ENCODE measurements at regions not wholly inside any gene's neighbourhood (a gene's known extent, or its start where the extent isn't known, plus 50 kb on each side); places are given as distances from the start of the nearest gene placed in this dataset.

DNA sequence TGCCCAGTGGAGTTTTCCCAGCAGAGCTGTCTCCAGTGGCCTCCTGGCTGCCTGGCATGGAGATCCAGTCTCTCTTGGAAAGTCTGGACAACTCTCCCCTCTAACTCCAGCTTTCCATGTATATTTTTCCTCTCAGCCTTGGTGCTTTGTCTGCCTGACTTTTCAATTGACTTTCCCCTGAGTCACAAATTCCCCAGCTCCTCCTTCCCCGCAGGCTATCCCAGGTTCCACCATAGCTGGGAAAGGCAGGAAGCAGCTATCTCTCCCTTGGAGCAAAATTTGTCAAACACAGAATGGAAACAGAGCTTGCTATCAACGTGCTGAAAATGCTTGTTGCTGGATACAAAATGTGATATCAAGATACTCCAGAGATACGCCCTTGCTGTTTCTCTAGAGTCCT is 384.8 kb downstream of the TMEM135 start (continued):
- TF ChIP-seq, protein P1, sequence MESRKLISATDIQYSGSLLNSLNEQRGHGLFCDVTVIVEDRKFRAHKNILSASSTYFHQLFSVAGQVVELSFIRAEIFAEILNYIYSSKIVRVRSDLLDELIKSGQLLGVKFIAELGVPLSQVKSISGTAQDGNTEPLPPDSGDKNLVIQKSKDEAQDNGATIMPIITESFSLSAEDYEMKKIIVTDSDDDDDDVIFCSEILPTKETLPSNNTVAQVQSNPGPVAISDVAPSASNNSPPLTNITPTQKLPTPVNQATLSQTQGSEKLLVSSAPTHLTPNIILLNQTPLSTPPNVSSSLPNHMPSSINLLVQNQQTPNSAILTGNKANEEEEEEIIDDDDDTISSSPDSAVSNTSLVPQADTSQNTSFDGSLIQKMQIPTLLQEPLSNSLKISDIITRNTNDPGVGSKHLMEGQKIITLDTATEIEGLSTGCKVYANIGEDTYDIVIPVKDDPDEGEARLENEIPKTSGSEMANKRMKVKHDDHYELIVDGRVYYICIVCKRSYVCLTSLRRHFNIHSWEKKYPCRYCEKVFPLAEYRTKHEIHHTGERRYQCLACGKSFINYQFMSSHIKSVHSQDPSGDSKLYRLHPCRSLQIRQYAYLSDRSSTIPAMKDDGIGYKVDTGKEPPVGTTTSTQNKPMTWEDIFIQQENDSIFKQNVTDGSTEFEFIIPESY (IDR thresholded peaks at IDR 0.05; ENCODE audit: extremely low read depth, insufficient replicate concordance, low read length), result no peak
- no peak for TF ChIP-seq JUND (IDR thresholded peaks at IDR 0.05)

DNA sequence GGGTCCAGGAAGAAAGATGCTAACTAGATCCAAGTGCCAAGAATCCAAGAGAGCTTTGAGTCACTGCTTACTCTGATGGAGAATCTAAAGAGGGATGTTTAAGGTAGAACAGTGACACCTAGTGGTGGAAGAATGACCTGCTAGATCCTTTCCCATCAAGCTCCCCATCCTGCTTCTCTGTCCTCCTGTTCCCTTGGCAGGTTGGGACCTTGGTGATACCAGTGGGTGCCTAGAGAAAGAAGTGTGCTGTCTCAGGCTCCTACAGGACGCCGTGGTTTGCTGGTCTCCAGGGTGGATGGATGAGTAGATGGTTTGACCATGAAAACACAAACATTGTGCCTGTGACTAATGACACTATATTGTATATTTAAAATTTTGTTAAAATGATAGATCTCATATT is 383.7 kb downstream of the TMEM135 start:
- no peaks in the 10 kb centered on the region for H3K36me3 ChIP-seq (ENCODE audit: control insufficient read depth in 1 of 2, insufficient read depth in 2 of 2, low read length in 2 of 2)
- no peak overlapping the region for H3K27ac ChIP-seq (ENCODE audit: low read depth, low read length)
- no peaks in the 10 kb centered on the region for H4K20me1 ChIP-seq (ENCODE audit: insufficient read depth)
- no peaks in the 10 kb centered on the region for H3K79me2 ChIP-seq (ENCODE audit: insufficient read depth, low read length)
- POLR2A ChIA-PET, result no interaction called here
- no peak overlapping the region for H3K4me3 ChIP-seq (replicated peaks in 1 of 2; ENCODE audit: low read depth in 1 of 2, low read length in 2 of 2)
- H2AFZ ChIP-seq (ENCODE audit: low read depth, low read length, poor library complexity, severe bottlenecking), result no peak overlapping the region
- DNase-seq (ENCODE audit: low read depth, low spot score) (peak; percentile 68), ATAC-seq (peak; percentile 94)
- RAD21 ChIA-PET (ENCODE audit: low non-redundant PET in 1 of 2, low total read pairs in 2 of 2, uncharacterized antibody in 2 of 2, unreplicated experiment in 2 of 2), result interaction anchor here (1.1 to 1.5 kb wide), 3 partner anchors 68 to 483 kb away, joined by 3 to 5 read pairs (median 4); no protein-coding TSS in a partner anchor
- no peaks in the 10 kb centered on the region for H3K9me2 ChIP-seq (ENCODE audit: insufficient read depth)
- CTCF ChIA-PET, result interaction anchor here (0.8 to 1.4 kb wide), 20 partner anchors 9 to 1465 kb away, joined by 3 to 20 read pairs (median 4); partner anchors contain the start of gene FZD4
- no peak overlapping the region for H3K9ac ChIP-seq (ENCODE audit: low read length)
- no TSS peak for BruUV-seq (replicated peaks)
- no peaks in the 10 kb centered on the region for H3K9me3 ChIP-seq (ENCODE audit: control insufficient read depth in 1 of 2, insufficient read depth in 1 of 2, low read depth in 1 of 2, low read length in 2 of 2)
- TF ChIP-seq, protein P2, sequence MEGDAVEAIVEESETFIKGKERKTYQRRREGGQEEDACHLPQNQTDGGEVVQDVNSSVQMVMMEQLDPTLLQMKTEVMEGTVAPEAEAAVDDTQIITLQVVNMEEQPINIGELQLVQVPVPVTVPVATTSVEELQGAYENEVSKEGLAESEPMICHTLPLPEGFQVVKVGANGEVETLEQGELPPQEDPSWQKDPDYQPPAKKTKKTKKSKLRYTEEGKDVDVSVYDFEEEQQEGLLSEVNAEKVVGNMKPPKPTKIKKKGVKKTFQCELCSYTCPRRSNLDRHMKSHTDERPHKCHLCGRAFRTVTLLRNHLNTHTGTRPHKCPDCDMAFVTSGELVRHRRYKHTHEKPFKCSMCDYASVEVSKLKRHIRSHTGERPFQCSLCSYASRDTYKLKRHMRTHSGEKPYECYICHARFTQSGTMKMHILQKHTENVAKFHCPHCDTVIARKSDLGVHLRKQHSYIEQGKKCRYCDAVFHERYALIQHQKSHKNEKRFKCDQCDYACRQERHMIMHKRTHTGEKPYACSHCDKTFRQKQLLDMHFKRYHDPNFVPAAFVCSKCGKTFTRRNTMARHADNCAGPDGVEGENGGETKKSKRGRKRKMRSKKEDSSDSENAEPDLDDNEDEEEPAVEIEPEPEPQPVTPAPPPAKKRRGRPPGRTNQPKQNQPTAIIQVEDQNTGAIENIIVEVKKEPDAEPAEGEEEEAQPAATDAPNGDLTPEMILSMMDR (IDR thresholded peaks at IDR 0.05 in 2 of 3, conservative IDR thresholded peaks at IDR 0.05 in 1 of 3; ENCODE audit: borderline replicate concordance in 1 of 3, insufficient read depth in 1 of 3, low read depth in 2 of 3, low read length in 2 of 3), result peak; percentile 54 to 71 (median 71); a peak in 5 of 6 replicates
- TF ChIP-seq RAD21 (IDR thresholded peaks at IDR 0.05; ENCODE audit: low read depth) (peak; percentile 75), ZFX (IDR thresholded peaks at IDR 0.05) (no peak)
- no peaks in the 10 kb centered on the region; the same call in 1 of the 2 replicates for H3K27me3 ChIP-seq (ENCODE audit: insufficient read depth, low read length)
- intact Hi-C loops (cut with micrococcal nuclease), result loop anchor here (1.0 to 5.0 kb wide), 3 partner anchors 69 to 549 kb away; no protein-coding TSS in a partner anchor
- no peaks in the 10 kb centered on the region for H3K4me1 ChIP-seq (ENCODE audit: control insufficient read depth in 1 of 2, insufficient read depth in 2 of 2, low read length in 2 of 2)
- no peak overlapping the region for H3K4me2 ChIP-seq (ENCODE audit: low read length)

Data from HCT116 (cell line).